ENCODE measurements at regions not wholly inside any gene's neighbourhood (a gene's known extent, or its start where the extent isn't known, plus 50 kb on each side); places are given as distances from the start of the nearest gene placed in this dataset.
"Not testable (repeated sequence)": the region's sequence is repeated elsewhere in the genome, so short reads cannot be mapped to it uniquely, and the experiment has no call there.

- TF ChIP-seq, protein P1, sequence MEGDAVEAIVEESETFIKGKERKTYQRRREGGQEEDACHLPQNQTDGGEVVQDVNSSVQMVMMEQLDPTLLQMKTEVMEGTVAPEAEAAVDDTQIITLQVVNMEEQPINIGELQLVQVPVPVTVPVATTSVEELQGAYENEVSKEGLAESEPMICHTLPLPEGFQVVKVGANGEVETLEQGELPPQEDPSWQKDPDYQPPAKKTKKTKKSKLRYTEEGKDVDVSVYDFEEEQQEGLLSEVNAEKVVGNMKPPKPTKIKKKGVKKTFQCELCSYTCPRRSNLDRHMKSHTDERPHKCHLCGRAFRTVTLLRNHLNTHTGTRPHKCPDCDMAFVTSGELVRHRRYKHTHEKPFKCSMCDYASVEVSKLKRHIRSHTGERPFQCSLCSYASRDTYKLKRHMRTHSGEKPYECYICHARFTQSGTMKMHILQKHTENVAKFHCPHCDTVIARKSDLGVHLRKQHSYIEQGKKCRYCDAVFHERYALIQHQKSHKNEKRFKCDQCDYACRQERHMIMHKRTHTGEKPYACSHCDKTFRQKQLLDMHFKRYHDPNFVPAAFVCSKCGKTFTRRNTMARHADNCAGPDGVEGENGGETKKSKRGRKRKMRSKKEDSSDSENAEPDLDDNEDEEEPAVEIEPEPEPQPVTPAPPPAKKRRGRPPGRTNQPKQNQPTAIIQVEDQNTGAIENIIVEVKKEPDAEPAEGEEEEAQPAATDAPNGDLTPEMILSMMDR (IDR thresholded peaks at IDR 0.05; ENCODE audit: low read depth, low read length, missing control alignments): no peak
- Histone ChIP-seq H3K27me3 (replicated peaks) (no peaks in the 10 kb centered on the region), H3K36me3 (replicated peaks) (no peaks in the 10 kb centered on the region), H3K27ac (no peak overlapping the region), H3K4me3 (ENCODE audit: low read depth, low read length) (no peak overlapping the region)
- no peak for DNase-seq
- in situ Hi-C loops (cut with HindIII; ENCODE audit: low pct_ligation_motif_present, low sequenced_read_pairs): no loop called here
These were observed 101.5 kb upstream of the FNDC3A start for GRCh38 chr13:48874165-48874564.

DNA sequence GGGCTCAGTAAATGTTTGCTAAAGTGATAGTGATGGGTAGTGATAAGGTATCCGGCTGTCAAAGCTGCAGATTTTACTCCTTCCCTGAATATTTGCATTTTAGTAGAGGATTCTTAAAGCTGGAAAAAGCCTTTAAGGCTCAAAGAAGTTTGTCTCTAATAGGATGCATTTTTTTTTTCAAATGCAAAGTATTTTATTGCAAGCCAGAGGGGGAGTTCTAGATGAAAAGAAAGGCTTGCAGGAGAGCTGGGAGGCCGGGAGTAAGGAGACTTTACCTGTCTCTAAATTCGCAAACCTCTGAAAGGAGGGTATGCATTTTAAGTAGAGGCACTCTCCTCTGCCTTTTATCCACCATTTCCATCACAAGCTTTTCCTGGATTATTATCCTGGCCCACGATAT is 100.7 kb upstream of the FNDC3A start:
- Histone ChIP-seq H3K4me3 (ENCODE audit: low read depth, low read length) (no peak overlapping the region), H3K27me3 (replicated peaks) (no peaks in the 10 kb centered on the region), H3K36me3 (replicated peaks) (no peaks in the 10 kb centered on the region), H3K27ac (no peak overlapping the region)
- TF ChIP-seq, protein P1 (IDR thresholded peaks at IDR 0.05; ENCODE audit: low read depth, low read length, missing control alignments): no peak
- no peak for DNase-seq
- in situ Hi-C loops (cut with HindIII; ENCODE audit: low pct_ligation_motif_present, low sequenced_read_pairs): no loop called here

- in situ Hi-C loops (cut with HindIII; ENCODE audit: low pct_ligation_motif_present, low sequenced_read_pairs): no loop called here
- Histone ChIP-seq H3K36me3 (replicated peaks) (no peaks in the 10 kb centered on the region), H3K27ac (no peak overlapping the region), H3K4me3 (ENCODE audit: low read depth, low read length) (no peak overlapping the region), H3K27me3 (replicated peaks) (no peaks in the 10 kb centered on the region)
- DNase-seq: no peak
- TF ChIP-seq, protein P1 (IDR thresholded peaks at IDR 0.05; ENCODE audit: low read depth, low read length, missing control alignments): no peak
These were observed 99.4 kb upstream of the FNDC3A start for GRCh38 chr13:48876289-48876688.

DNA sequence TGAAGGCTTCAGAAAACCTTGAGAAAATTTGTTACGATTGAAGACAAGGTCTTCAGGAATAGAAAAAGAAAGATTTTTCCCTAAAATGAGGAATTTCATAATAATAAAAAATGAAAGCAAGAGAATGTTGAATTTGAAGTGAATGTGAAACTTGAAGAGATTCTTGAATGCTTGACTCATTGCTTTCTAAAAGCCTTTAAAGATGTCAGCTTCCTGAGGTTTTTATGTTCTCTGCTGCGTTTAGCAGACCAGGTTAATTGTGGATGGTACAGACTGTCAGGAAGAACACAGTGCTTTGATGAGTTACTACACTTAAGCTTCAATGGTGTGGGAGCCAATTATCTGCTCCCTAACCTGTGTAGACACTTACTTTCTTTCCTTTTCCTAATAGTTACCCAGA is 96.3 kb upstream of the FNDC3A start:
- TF ChIP-seq, protein P1 (IDR thresholded peaks at IDR 0.05; ENCODE audit: low read depth, low read length, missing control alignments): no peak
- Histone ChIP-seq H3K4me3 (ENCODE audit: low read depth, low read length) (no peak overlapping the region), H3K27me3 (replicated peaks) (no peaks in the 10 kb centered on the region), H3K36me3 (replicated peaks) (no peaks in the 10 kb centered on the region), H3K27ac (no peak overlapping the region)
- DNase-seq: no peak
- in situ Hi-C loops (cut with HindIII; ENCODE audit: low pct_ligation_motif_present, low sequenced_read_pairs): no loop called here

- Histone ChIP-seq H3K36me3 (replicated peaks) (no peaks in the 10 kb centered on the region), H3K4me3 (ENCODE audit: low read depth, low read length) (no peak overlapping the region), H3K27ac (no peak overlapping the region), H3K27me3 (replicated peaks) (no peaks in the 10 kb centered on the region)
- in situ Hi-C loops (cut with HindIII; ENCODE audit: low pct_ligation_motif_present, low sequenced_read_pairs): no loop called here
- no peak for DNase-seq
- TF ChIP-seq, protein P1 (IDR thresholded peaks at IDR 0.05; ENCODE audit: low read depth, low read length, missing control alignments): no peak
These were observed 95.9 kb upstream of the FNDC3A start for GRCh38 chr13:48879854-48880253.

DNA sequence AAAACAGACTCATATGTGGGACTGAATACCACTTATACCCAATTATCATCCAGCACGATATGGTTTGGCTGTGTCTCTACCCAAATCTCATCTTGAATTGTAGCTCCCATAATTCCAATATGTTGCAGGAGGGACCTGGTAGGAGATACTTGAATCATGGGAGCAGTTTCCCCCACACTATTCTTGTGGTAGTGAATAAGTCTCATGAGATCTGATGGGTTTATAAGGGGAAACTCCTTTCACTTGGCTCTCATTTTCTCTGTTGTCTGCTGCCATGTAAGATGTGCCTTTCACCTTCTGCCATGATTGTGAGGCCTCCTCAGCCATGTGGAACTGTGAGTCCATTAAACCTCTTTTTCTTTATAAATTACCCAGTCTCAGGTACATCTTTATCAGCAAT is 91.9 kb upstream of the FNDC3A start:
- H3K4me3 ChIP-seq (ENCODE audit: low read depth, low read length); in situ Hi-C loops (cut with HindIII; ENCODE audit: low pct_ligation_motif_present, low sequenced_read_pairs); H3K27ac ChIP-seq; DNase-seq; H3K27me3 ChIP-seq (replicated peaks); H3K36me3 ChIP-seq (replicated peaks): not testable (repeated sequence)
